Stimulated activated CD4-positive, alpha-beta T cell treated with anti-CD3 and anti-CD28 coated beads, Interleukin-2, amount 100 ng/mL, for 48 hours (primary cell): ENCODE measurements at regions not wholly inside any gene's neighbourhood (a gene's known extent, or its start where the extent isn't known, plus 50 kb on each side); places are given as distances from the start of the nearest gene placed in this dataset.
"Not testable (repeated sequence)": the region's sequence is repeated elsewhere in the genome, so short reads cannot be mapped to it uniquely, and the experiment has no call there.

Source experiments
- DNase-seq, 2 donors: peaks; one replicate each; pipeline ENCODE4 v3.0.0-alpha.2; 2020

- peak; percentile 74 to 79 for DNase-seq
Observed at GRCh38 chr12:107607464-107608392, 77.9 kb upstream of the PWP1 start.

DNA sequence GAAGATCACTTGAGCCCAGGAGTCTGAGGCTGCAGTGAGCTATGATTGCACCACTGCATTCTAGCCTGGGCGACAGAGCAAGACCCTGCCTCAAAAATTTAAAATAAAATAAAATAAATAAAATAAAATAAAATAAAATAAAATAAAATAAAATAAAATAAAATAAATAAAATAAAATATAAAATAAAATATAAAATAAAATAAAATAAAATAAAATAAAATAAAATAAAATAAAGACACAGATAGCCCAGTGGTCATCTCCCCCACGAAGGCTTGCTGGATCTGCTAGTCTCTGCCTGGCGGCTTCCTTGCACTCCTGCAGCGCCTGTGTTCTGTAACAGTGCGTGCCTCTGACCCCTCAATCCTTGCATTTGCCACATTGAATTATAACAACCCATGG lies 76.8 kb upstream of the PWP1 start:
- not testable (repeated sequence) for DNase-seq

DNA sequence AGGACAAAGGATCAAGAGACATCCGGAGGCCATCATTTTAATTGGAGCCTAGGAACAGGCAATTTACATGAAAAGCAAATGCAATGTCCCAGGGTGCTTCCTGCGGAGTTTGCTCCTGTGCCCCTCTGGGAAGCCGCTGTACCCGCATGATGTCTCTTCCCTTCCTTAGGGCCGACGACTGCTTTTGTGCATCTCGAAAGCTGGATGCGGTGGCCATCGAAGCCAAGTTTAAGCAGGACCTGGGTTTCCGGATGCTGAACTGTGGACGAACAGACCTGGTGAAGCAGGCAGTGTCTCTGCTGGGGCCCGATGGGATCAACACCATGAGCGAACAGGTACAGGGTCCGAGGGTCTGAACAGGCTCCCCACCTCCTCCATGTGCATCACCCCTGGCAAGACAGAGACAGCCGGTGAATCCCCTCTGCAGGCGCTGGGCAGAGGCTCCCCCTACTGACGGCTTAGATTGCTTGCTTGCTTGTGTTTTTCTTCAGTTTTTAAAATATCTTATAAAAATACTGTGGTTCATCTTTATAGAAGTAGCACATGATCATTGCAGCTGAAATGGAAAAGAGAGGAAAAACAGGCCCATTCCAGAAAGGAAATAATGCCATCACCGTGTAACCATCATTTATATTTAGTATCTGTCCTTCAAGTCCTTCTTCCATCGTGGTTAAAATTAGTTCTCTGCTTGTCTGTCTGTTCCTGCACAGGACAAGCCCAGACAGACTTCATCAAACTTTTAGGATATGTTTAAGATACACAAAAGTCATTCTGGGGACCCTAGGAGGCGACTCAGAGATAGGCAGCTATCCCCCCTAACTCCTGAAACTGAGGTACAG lies 75.4 kb upstream of the PWP1 start:
- DNase-seq: peak; percentile 8 to 9

GRCh38 chr12:107612508-107612907 lies 73.1 kb upstream of the PWP1 start:
- DNase-seq: no peak

GRCh38 chr12:107616941-107617340 lies 68.7 kb upstream of the PWP1 start:
- no peak for DNase-seq

GRCh38 chr12:107618106-107618505 lies 67.5 kb upstream of the PWP1 start:
- no peak for DNase-seq

DNA sequence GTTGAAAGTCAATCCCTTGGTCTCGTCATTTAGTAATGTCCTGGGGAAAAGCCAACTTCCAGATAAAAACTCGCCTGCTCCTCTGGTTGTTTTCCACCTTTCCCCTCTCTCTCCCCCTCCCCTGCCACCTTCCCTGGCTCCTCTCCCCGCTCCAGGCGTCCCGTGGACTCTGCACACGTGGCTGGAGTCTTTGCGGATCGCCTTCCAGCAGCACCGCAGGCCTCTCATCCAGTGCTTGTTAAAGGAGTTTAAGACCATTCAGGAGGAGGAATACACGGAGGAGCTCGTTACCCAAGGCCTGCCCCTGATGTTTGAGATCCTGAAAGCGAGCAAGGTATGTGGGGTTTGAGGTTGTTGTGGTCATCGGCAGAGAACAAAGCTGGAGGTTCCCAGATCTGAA lies 65.8 kb upstream of the PWP1 start:
- DNase-seq: no peak

- no peak for DNase-seq
Observed at GRCh38 chr12:107622001-107622400, 63.6 kb upstream of the PWP1 start.

- no peak for DNase-seq
Observed at GRCh38 chr12:107624493-107624892, 61.1 kb upstream of the PWP1 start.

DNA sequence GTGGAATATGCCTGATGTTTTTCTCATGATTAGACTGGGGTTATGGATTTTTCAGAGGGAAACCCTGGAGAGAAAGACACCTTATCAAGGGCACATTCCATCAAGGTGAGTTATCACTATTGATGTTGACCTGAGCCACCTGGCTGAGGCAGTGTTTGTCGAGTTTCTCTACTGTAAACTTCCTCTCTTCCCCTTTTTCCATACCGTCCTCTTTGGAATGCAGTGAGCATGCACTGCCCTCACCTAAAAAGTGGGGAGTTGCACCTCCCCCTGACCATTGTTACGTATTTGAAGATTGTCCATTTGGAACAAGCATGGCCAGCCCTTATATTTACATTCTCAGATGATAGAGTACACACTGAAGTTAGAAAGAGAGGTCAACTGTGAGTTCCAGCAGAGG lies 53.9 kb upstream of the PWP1 start:
- DNase-seq: no peak

DNA sequence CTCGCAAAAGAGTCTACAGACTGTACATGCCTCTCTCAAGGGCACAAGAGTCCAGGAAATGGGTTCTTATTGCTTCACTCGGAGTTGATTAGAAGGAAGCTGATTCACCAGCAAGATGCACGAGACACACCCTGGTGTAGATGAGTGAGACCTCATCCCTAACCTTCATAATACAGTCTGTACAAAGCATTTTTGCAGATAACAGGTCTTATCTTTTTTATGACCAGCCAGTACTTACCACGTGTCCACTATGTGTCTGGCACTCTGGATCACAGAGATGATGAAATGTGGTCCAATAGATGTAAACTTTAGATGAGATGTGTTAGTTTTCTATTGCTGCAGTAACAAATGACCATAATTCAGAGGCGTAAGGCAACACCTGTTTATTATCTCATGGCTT lies 53.4 kb upstream of the PWP1 start:
- no peak for DNase-seq

- DNase-seq: no peak
Observed at GRCh38 chr12:107634530-107634929, 51.1 kb upstream of the PWP1 start.

- DNase-seq: no peak
Observed at GRCh38 chr12:107635139-107635538, 50.5 kb upstream of the PWP1 start.
